Left lung (tissue), 4 donors: ENCODE measurements at regions not wholly inside any gene's neighbourhood (a gene's known extent, or its start where the extent isn't known, plus 50 kb on each side); places are given as distances from the start of the nearest gene placed in this dataset.

ENCODE experiments used
- ATAC-seq: fragments of 200-7000 bp; cut with Tn5 transposase; one replicate; pipeline ENCODE4 v1.9.1; 2020; ENCODE audit warnings: moderate library complexity
- DNase-seq, 4 donors: peaks; one replicate each; pipeline ENCODE4 v3.0.0-alpha.2; 2013 to 2020
- H3K27ac ChIP-seq, 2 donors: fragments of 200-600 bp; sonication (generic) in 1 of 2; one replicate each; pipeline versions ENCODE4 v1.5.0 to v1.8.0; 2020 to 2021
- H3K27me3 ChIP-seq, 2 donors: fragments of 200-600 bp; sonication (generic) in 1 of 2; one replicate each; pipeline versions ENCODE4 v1.5.0 to v1.8.0; 2020 to 2021
- H3K36me3 ChIP-seq, 2 donors: fragments of 200-600 bp; sonication (generic) in 1 of 2; one replicate each; pipeline versions ENCODE4 v1.5.0 to v1.8.0; 2020 to 2021
- H3K4me1 ChIP-seq, 2 donors: fragments of 200-600 bp; one replicate each; pipeline ENCODE4 v1.8.0; 2021
- H3K4me3 ChIP-seq, 2 donors: fragments of 200-600 bp; sonication (generic) in 1 of 2; one replicate each; pipeline versions ENCODE4 v1.5.0 to v1.8.0; 2020 to 2021; ENCODE audit warnings: mild to moderate bottlenecking in 1 of 2
- H3K9me3 ChIP-seq, 2 donors: fragments of 200-600 bp; sonication (generic) in 1 of 2; one replicate each; pipeline versions ENCODE4 v1.5.0 to v1.8.0; 2020 to 2021
- intact Hi-C, 2 donors: fragments of 100-400 bp; cut with DNase I; formaldehyde crosslinking; loops; one replicate each; pipeline versions ENCODE4 v1.11.2 to v1.14.2; 2022
- TF ChIP-seq, protein P1 (sequence below), 2 donors: fragments of 200-600 bp; sonication (generic) in 1 of 2; IDR thresholded peaks; one replicate each; pipeline versions ENCODE4 v1.5.0 to v1.8.0; 2021; ENCODE audit warnings: antibody characterized with exemption in 2 of 2
- donor health status: DM: no; HTN: yes; CAD: no.
- donor health status: DM: no; HTN: no; CAD: no.

GRCh38 chr11:41659985-41660384 lies 200.5 kb upstream of the LRRC4C start:
- intact Hi-C loops, result no loop called here
- no peak overlapping the region for H3K27ac ChIP-seq
- no peaks in the 10 kb centered on the region for H3K4me1 ChIP-seq
- ATAC-seq (no peak), DNase-seq (peak in 1 of 4 donors; percentile 5)
- H3K36me3 ChIP-seq, result no peaks in the 10 kb centered on the region
- H3K9me3 ChIP-seq, result peaks cover 0 to 6% of the 10 kb centered on the region in 2 donors
- no peak overlapping the region for H3K4me3 ChIP-seq
- TF ChIP-seq, protein P1, sequence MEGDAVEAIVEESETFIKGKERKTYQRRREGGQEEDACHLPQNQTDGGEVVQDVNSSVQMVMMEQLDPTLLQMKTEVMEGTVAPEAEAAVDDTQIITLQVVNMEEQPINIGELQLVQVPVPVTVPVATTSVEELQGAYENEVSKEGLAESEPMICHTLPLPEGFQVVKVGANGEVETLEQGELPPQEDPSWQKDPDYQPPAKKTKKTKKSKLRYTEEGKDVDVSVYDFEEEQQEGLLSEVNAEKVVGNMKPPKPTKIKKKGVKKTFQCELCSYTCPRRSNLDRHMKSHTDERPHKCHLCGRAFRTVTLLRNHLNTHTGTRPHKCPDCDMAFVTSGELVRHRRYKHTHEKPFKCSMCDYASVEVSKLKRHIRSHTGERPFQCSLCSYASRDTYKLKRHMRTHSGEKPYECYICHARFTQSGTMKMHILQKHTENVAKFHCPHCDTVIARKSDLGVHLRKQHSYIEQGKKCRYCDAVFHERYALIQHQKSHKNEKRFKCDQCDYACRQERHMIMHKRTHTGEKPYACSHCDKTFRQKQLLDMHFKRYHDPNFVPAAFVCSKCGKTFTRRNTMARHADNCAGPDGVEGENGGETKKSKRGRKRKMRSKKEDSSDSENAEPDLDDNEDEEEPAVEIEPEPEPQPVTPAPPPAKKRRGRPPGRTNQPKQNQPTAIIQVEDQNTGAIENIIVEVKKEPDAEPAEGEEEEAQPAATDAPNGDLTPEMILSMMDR (IDR thresholded peaks at IDR 0.05), result no peak
- H3K27me3 ChIP-seq, result no peaks in the 10 kb centered on the region

GRCh38 chr11:41660585-41660984 lies 201.1 kb upstream of the LRRC4C start:
- Histone ChIP-seq H3K4me1 (no peaks in the 10 kb centered on the region), H3K9me3 (peaks cover 0 to 2% of the 10 kb centered on the region in 2 donors), H3K27me3 (no peaks in the 10 kb centered on the region), H3K36me3 (no peaks in the 10 kb centered on the region), H3K27ac (no peak overlapping the region), H3K4me3 (no peak overlapping the region)
- DNase-seq (peak in 1 of 4 donors; percentile 20), ATAC-seq (no peak)
- TF ChIP-seq, protein P1 (IDR thresholded peaks at IDR 0.05), result no peak
- intact Hi-C loops, result no loop called here

DNA sequence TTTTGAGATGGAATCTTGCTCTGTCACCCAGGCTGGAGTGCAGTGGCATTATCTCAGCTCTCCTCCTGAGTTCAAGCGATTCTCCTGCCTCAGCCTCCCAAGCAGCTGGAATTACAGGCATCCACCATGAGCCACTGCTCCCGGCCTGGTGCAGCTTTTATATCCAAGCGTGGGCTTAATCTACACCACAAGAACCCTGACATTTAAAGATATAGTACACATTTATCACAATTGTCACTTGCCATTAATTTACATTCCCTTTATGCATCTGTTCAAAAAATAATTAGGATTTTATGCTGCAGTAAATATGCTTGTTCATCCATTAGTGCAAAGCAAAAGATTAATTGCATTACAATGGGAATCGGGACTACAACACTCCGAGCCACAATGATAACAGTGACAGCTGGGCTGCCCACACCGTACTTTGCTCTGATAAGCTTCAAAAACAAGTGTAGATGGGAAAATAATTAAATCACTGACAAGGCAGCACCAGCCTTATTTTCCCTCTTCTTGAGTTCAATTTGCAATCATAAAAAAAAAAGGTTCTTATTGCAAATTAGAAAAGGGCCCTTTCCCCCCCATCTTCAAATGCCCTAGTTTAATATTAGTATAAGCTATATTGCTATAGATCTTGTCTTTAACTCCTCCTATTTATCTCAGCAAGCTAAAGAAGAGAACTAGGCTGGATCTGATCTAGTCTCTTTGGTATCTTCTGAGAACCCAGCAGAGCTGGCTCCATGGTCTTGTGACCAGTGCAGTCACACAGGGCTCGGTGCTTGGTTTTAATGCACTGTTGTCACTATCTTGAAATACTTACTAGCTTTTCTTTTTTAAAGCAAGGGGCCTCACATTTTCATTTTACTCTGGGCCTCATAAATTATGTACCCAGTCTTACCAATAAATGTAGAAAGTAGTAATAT lies 206.2 kb upstream of the LRRC4C start:
- no peak overlapping the region for H3K27ac ChIP-seq
- TF ChIP-seq, protein P1 (IDR thresholded peaks at IDR 0.05), result no peak
- H3K9me3 ChIP-seq, result no peaks in the 10 kb centered on the region
- no peaks in the 10 kb centered on the region for H3K4me1 ChIP-seq
- H3K4me3 ChIP-seq, result no peak overlapping the region
- ATAC-seq (no peak), DNase-seq (no peak)
- H3K27me3 ChIP-seq, result no peaks in the 10 kb centered on the region
- intact Hi-C loops, result no loop called here
- H3K36me3 ChIP-seq, result no peaks in the 10 kb centered on the region

DNA sequence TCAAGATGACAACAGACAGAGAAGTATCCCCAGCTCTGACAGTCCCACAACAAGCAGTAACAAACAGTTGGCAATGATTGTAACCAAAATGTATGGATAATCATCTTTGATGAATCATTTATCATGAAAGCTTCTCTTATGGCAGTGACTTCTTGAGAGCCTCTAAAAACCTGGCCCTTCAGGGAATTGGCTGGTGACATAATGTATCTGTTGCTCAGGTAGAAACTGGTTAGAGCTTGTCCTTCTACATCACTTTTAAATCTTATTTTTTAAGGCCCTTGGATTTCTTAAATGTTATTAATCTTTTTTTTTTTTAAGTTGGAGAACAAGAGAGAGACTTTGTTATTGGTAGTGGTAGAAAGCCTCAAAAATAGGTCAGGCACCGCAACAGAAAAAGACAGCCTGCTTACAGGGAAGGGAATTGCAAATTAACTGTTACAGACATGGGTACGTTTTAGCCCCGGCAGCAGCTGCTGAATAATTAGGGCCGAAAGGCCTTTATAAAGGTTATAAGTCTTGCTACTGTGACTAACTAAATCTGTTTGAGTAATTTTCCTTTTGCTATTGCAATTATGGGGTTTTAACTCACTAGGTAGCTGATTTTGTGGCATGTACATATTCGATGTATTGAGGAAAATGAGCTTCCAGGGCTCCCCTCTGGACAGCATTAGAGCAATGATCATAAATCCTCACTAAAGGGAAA lies 207.7 kb upstream of the LRRC4C start:
- no peak for DNase-seq
- no peaks in the 10 kb centered on the region for H3K9me3 ChIP-seq
- ATAC-seq, result no peak
- H3K4me1 ChIP-seq, result no peaks in the 10 kb centered on the region
- intact Hi-C loops, result no loop called here
- TF ChIP-seq, protein P1 (IDR thresholded peaks at IDR 0.05), result no peak
- H3K27ac ChIP-seq, result no peak overlapping the region
- H3K36me3 ChIP-seq, result no peaks in the 10 kb centered on the region
- no peaks in the 10 kb centered on the region for H3K27me3 ChIP-seq
- H3K4me3 ChIP-seq, result no peak overlapping the region

GRCh38 chr11:41675205-41675604 lies 215.8 kb upstream of the LRRC4C start:
- Histone ChIP-seq H3K27ac (no peak overlapping the region), H3K9me3 (no peaks in the 10 kb centered on the region), H3K4me3 (no peak overlapping the region), H3K4me1 (no peaks in the 10 kb centered on the region), H3K36me3 (no peaks in the 10 kb centered on the region), H3K27me3 (no peaks in the 10 kb centered on the region)
- intact Hi-C loops, result no loop called here
- TF ChIP-seq, protein P1 (IDR thresholded peaks at IDR 0.05), result no peak
- no peak for DNase-seq
- no peak for ATAC-seq
